Adrenal gland (tissue), 5 donors: ENCODE measurements at regions not wholly inside any gene's neighbourhood (a gene's known extent, or its start where the extent isn't known, plus 50 kb on each side); places are given as distances from the start of the nearest gene placed in this dataset.

Experiments
- CTCF ChIP-seq, 6 experiments: fragments of 450-650 bp in 4 of 6; fragments of 200-600 bp in 2 of 6; sonication (generic) in 1 of 6; IDR thresholded peaks; 1 replicate in 5 of 6; 2 replicates in 1 of 6; pipeline versions ENCODE4 v1.5.1 to v1.8.0; 2016 to 2021; ENCODE audit warnings: antibody characterized with exemption in 6 of 6, mild to moderate bottlenecking in 2 of 6, moderate library complexity in 1 of 6
- POLR2A ChIP-seq, 2 donors: fragments of 450-650 bp; IDR thresholded peaks; one replicate each; pipeline ENCODE4 v1.6.1; 2017; ENCODE audit warnings: antibody characterized with exemption in 2 of 2, mild to moderate bottlenecking in 2 of 2, moderate library complexity in 1 of 2
- donor health status: DM: no; HTN: no; CAD: no.

GRCh38 chr7:10266976-10267375 lies 706.7 kb upstream of the PHF14 start:
- TF ChIP-seq CTCF (IDR thresholded peaks at IDR 0.05) (no peak), POLR2A (IDR thresholded peaks at IDR 0.05) (no peak)
